SK-N-MC (cell line): ENCODE measurements at regions not wholly inside any gene's neighbourhood (a gene's known extent, or its start where the extent isn't known, plus 50 kb on each side); places are given as distances from the start of the nearest gene placed in this dataset.
A peak's percentile ranks its signal among the peaks of the same experiment; 100 is the strongest.

Source experiments
- DNase-seq: peaks from one replicate; pipeline ENCODE4 v3.0.0-alpha.2; 2011; ENCODE audit warnings: low read depth, low spot score
- H3K27ac ChIP-seq: fragments of 200-600 bp; sonication (generic); 2 replicates; pipeline ENCODE4 v1.5.1; 2016; ENCODE audit warnings: mixed run types
- H3K36me3 ChIP-seq: fragments of 200-600 bp; sonication (generic); 2 replicates; pipeline ENCODE4 v1.6.1; 2017; ENCODE audit warnings: antibody characterized with exemption, low read length, mixed read lengths; ENCODE audit not compliant: insufficient read depth
- H3K4me3 ChIP-seq: fragments of 200-600 bp; sonication (generic); 2 replicates; pipeline ENCODE4 v1.5.1; 2016
- H3K9ac ChIP-seq: fragments of 200-600 bp; sonication (generic); 2 replicates; pipeline ENCODE4 v1.8.0; 2017; ENCODE audit warnings: mixed run types, mixed read lengths; ENCODE audit not compliant: insufficient read length
- H3K9me3 ChIP-seq: fragments of 200-600 bp; sonication (generic); 2 replicates; pipeline ENCODE4 v1.6.1; 2017; ENCODE audit warnings: low read depth, mild to moderate bottlenecking, antibody characterized with exemption, low read length, moderate library complexity, mixed read lengths
- EZH2 ChIP-seq: fragments of 200-600 bp; sonication (generic); IDR thresholded peaks from one replicate; pipeline ENCODE4 v1.6.1; 2017; ENCODE audit warnings: antibody characterized with exemption
- FOXP2 ChIP-seq: optimal IDR thresholded peaks from 2 replicates; pipeline ENCODE3; 2011; ENCODE audit warnings: mild to moderate bottlenecking, moderate library complexity; ENCODE audit not compliant: insufficient read depth; ENCODE audit errors: extremely low read length, control extremely low read depth
- POLR2AphosphoS5 ChIP-seq: IDR thresholded peaks from 2 replicates; pipeline ENCODE4 v1.6.1; 2012; ENCODE audit warnings: mild to moderate bottlenecking, low read depth, low read length, borderline replicate concordance

DNA sequence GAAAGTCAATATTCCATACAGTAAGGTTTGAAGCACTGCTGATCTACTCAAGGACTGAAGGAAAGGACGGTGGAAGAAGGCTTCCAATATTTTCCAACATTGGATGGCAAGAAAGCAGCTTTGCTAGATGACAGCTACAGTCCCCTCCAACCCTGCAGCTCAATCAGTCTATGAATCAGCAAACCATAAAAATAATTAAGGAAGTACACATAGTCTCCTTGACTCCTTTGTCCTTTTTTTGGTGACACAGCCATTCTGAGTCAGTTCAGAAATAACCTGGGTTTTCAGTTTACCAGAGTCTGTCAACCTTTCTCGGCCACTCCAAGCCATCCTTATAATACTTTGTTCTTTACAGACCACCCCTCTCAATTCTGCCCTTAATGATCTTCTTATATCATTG lies 232.5 kb downstream of the IBTK start:
- DNase-seq, result no peak
- TF ChIP-seq POLR2AphosphoS5, result no peak
- no peak for TF ChIP-seq FOXP2
- no peak for TF ChIP-seq EZH2
- H3K9me3 ChIP-seq, result no peaks in the 10 kb centered on the region
- no peaks in the 10 kb centered on the region for H3K36me3 ChIP-seq
- H3K27ac ChIP-seq, result no peak overlapping the region
- H3K4me3 ChIP-seq, result no peak overlapping the region
- H3K9ac ChIP-seq, result no peak overlapping the region

DNA sequence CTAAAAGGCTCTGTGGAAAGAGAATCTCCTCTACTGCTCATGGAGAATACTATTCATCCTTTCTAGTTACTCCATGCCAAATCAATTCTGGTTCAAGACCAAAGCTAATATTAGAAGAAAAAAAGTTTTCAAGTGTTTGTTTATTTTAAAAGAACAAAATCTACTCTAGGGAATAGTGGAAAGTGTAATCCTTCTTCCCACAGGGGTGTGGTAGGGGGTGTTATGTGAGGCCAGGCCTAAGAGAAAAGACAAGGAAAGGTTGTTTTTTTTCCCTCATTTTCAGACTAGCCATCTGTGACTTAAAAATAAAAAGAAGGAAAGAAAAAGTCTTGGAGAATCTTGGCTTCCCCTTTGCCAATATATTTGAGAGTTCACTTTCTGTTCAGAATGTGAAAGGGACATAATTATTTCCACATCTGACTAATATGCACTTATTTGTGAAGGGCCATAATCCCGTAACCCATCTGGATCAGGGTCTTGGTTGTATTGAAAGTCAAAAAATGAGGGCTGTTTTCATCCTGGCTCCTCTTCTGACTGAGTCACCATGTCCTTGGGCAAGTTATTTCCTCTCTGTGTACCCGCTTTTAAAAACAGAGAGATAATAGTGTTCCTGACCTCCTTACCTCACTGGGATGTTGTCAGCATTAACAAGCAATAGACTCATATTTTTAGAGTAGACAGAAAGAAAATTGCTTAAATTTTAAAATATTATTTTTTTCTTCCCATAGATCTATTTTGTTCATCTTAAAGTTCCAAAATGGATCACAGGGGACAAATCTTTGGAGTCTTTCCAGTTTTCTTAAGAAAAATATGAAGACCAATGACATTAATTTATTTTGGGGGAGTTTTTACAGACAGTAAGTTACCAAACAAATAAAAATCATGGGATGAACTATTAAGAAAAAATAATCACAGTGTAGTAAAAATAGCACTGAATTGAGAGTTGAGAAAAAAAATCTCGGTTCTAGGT lies 233.7 kb downstream of the IBTK start:
- H3K9ac ChIP-seq, result no peak overlapping the region
- TF ChIP-seq FOXP2 (no peak), POLR2AphosphoS5 (no peak), EZH2 (no peak)
- H3K9me3 ChIP-seq, result 0 out of 2 replicates have a peak, but pooled peaks cover 5% of the 10 kb centered on the region
- H3K4me3 ChIP-seq, result no peak overlapping the region
- H3K36me3 ChIP-seq, result no peaks in the 10 kb centered on the region
- H3K27ac ChIP-seq, result no peak overlapping the region
- DNase-seq, result no peak

DNA sequence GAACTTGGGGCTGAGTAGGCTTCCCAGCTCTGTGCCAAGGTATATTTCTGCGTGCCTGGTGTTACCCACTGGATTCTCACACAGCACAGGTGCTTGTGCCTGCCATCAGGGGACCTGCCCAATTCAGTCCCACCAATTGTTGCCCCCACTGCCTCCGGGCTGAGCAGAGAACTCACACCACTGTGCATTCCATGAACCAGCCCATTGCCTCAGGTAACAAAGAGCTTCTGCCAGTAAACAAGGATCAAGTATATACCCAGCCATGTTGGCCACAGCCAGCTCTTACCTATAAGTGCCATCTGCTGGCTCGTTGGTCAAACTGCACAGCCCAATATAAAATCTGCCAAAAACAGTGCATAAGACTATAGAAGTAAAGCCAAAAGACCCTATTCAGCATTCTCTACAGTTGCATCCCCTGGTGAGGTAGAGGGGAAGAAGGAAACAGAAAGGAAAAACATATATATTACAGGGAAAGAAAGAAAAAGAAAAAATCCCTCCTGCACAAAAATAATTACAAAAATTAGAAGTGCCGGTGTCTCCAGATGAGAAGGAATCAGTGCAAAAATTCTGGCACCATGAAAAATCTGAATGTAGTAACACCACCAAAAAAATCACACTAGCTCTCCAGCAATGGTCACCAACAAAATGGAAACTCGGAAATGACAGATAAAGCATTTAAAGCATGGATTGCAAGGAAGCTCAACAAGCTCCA lies 241.4 kb downstream of the IBTK start:
- Histone ChIP-seq H3K4me3 (no peak overlapping the region), H3K36me3 (no peaks in the 10 kb centered on the region), H3K27ac (no peak overlapping the region), H3K9ac (no peak overlapping the region), H3K9me3 (0 out of 2 replicates have a peak, but pooled peaks cover 12% of the 10 kb centered on the region)
- DNase-seq, result no peak
- TF ChIP-seq EZH2, result no peak

DNA sequence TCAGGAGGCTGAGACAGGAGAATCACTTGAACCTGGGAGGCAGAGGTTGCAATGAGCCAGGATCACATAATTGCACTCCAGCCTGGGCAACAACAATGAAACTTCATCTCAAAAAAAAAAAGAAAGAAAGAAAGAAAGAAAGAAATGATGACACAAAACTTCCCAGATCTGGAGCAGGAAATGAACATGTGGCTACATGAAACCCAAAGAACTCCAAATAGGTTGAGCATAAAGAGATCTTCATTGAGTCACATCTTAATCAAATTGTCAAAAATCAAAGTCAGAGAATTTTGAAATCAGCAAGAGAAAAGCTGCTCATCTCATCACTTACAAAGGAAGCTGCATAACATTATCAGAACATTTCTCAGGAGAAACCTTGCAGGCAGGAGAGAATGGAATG lies 247.0 kb downstream of the IBTK start:
- Histone ChIP-seq H3K27ac (no peak overlapping the region), H3K9me3 (no peaks in the 10 kb centered on the region), H3K36me3 (no peaks in the 10 kb centered on the region), H3K9ac (no peak overlapping the region), H3K4me3 (no peak overlapping the region)
- no peak for DNase-seq
- TF ChIP-seq FOXP2 (no peak), EZH2 (no peak), POLR2AphosphoS5 (no peak)

DNA sequence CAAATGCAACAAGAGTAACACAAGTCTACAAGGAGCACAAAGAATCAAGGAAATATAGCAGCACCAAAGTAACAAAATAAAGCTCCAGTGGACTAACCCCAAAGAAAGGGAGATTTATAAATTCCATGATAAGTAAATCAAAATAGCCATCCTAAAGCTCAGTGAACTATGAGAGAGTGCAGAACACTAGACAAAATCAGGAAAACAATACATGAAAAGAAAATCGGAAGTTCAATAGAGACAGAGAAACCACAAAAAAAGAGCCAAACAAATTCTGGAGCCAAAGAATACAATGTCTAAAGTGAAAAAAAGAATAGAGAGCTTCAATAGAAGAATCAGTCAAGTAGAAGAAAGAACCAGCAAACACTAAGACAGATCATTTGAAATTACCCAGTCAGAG lies 247.3 kb upstream of the TENT5A start:
- Histone ChIP-seq H3K36me3 (no peaks in the 10 kb centered on the region), H3K27ac (no peak overlapping the region), H3K9me3 (no peaks in the 10 kb centered on the region), H3K4me3 (no peak overlapping the region), H3K9ac (no peak overlapping the region)
- TF ChIP-seq POLR2AphosphoS5, result no peak
- no peak for TF ChIP-seq EZH2
- TF ChIP-seq FOXP2, result no peak
- DNase-seq, result no peak

DNA sequence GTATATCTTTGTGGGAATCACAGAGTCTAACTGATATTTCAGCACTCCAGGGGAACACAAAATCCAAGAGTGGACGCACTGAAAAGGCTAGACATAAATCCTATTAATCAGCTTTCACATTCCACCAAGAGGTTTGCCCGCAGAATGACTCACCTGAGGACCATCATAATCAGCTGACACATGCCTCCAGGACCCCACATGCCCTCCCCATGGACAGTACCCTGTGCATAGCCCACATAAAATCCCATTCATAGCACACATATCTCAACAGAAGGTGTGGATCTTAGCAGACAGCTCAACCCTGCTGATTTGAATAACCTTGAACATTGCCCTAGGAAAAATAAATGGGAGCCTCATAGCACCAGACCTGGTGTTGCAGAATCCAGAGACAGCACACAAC lies 246.8 kb upstream of the TENT5A start:
- DNase-seq, result no peak
- TF ChIP-seq EZH2 (no peak), FOXP2 (no peak), POLR2AphosphoS5 (no peak)
- H3K27ac ChIP-seq, result no peak overlapping the region
- no peak overlapping the region for H3K4me3 ChIP-seq
- H3K9me3 ChIP-seq, result no peaks in the 10 kb centered on the region
- no peaks in the 10 kb centered on the region for H3K36me3 ChIP-seq
- H3K9ac ChIP-seq, result no peak overlapping the region

DNA sequence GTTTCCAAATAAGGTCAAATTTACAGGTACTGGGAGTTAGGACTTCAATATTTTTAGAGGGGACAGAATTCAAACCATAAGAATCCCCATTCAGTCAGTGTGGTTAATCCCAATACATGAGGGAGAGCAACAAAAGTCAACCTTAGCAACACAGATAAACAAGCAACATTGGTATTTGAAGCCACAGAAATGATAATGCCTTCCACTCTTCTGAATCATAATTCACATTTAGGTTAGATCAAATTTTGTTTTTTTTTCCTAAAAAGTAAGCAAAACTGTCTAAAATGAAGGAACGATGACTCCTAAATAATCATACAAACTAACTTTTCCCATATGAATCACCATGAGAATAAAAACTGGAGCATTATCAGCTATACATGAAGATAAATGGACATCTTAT lies 246.0 kb upstream of the TENT5A start:
- no peaks in the 10 kb centered on the region for H3K9me3 ChIP-seq
- DNase-seq, result no peak
- no peak for TF ChIP-seq FOXP2
- TF ChIP-seq POLR2AphosphoS5, result no peak
- TF ChIP-seq EZH2, result no peak
- no peaks in the 10 kb centered on the region for H3K36me3 ChIP-seq
- no peak overlapping the region for H3K9ac ChIP-seq
- H3K27ac ChIP-seq, result peak overlapping the region; percentile 99; the same call in 1 of the 2 replicates
- no peak overlapping the region for H3K4me3 ChIP-seq

DNA sequence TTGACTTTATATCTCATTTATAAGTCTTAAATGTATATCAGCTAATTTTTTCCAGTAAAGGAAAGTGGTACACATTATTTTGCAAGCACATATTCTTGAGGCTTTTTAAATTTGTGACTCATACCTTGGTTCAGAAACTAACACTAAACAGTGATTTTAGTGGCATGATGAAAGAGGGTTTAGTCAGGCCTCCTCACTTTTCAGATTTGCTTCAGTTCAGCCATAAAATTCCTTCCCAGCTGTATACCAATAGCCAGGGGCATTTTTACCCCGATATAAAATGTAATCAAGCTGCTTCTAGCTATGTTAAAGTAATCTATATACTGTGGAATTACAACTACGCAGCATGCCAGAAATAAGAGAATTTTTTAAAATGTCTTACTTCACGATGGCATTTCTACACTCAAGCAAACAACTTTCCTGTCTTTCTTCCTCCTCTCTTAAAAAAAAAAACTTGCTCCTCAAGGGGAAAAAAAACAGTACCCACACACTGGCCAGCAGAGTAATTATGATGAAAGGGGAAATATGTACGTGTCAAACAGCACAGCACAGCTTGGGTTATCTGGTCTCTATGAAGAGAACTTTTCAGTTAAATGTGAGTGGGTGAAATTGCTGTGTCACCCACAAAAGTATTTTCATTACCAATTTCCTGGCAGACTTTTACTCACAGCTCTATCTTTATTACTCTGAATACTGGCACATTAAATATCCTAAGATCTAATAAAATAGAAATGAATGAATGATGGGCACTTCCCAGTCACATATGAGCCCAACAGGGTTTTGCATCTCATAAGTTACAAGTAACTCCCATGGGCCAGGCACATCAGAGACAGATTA lies 244.8 kb upstream of the TENT5A start:
- Histone ChIP-seq H3K27ac (peak overlapping the region; percentile 99), H3K36me3 (no peaks in the 10 kb centered on the region), H3K9me3 (peaks cover 4% of the 10 kb centered on the region; the same call in 1 of the 2 replicates), H3K9ac (peak overlapping the region; percentile 69), H3K4me3 (peak overlapping the region; percentile 68)
- no peak for TF ChIP-seq EZH2
- no peak for TF ChIP-seq FOXP2
- no peak; the same call in 1 of the 2 replicates for TF ChIP-seq POLR2AphosphoS5
- DNase-seq, result peak; percentile 84
